ENCODE measurements at regions not wholly inside any gene's neighbourhood (a gene's known extent, or its start where the extent isn't known, plus 50 kb on each side); places are given as distances from the start of the nearest gene placed in this dataset.
"Not testable (repeated sequence)": the region's sequence is repeated elsewhere in the genome, so short reads cannot be mapped to it uniquely, and the experiment has no call there.

DNA sequence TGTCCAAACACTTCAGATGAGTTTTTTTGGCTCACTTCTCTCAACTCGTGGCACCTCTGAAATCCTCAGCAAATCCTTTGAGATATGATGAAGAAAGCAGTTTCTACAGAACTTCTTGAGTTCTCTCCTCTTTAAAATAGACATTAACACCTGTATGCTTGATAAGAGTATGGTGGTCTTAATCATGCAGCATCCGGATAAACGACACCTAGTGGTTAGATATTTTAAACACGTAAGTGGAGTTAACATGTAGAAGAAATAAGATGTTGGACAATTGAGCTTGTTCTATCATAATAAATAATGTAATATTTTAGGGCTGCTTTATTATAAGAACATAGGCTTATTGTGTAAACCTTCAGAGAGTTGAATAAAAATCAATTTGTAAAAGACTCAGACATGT is 324.8 kb downstream of the CYLC2 start:
- DNase-seq (ENCODE audit: low read depth) = no peak
- no peak overlapping the region for H3K4me3 ChIP-seq (ENCODE audit: low read depth, low read length)
- TF ChIP-seq, protein P1, sequence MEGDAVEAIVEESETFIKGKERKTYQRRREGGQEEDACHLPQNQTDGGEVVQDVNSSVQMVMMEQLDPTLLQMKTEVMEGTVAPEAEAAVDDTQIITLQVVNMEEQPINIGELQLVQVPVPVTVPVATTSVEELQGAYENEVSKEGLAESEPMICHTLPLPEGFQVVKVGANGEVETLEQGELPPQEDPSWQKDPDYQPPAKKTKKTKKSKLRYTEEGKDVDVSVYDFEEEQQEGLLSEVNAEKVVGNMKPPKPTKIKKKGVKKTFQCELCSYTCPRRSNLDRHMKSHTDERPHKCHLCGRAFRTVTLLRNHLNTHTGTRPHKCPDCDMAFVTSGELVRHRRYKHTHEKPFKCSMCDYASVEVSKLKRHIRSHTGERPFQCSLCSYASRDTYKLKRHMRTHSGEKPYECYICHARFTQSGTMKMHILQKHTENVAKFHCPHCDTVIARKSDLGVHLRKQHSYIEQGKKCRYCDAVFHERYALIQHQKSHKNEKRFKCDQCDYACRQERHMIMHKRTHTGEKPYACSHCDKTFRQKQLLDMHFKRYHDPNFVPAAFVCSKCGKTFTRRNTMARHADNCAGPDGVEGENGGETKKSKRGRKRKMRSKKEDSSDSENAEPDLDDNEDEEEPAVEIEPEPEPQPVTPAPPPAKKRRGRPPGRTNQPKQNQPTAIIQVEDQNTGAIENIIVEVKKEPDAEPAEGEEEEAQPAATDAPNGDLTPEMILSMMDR (IDR thresholded peaks at IDR 0.05; ENCODE audit: low read depth, low read length, missing control alignments) = no peak

DNA sequence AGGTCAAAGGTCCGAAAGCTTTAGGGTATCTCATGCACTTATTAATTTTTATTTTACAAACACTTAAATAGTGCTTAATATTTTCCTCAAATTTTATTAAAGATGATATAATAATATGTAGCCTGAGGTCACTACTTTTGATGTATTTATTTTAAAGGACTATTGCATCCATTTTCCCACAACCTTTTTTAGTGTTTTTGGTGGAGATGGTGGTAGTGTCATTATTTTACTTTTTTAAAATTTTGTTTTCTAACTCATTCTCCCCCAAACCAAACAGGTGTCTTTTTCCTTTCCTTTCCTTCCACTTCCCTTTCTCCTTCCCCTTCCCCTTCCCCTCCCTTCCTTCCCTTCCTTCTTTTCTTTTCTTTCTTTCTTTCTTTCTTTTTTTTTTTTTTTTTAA is 328.6 kb downstream of the CYLC2 start:
- DNase-seq (ENCODE audit: low read depth) = no peak
- TF ChIP-seq, protein P1 (IDR thresholded peaks at IDR 0.05; ENCODE audit: low read depth, low read length, missing control alignments) = no peak
- no peak overlapping the region for H3K4me3 ChIP-seq (ENCODE audit: low read depth, low read length)

DNA sequence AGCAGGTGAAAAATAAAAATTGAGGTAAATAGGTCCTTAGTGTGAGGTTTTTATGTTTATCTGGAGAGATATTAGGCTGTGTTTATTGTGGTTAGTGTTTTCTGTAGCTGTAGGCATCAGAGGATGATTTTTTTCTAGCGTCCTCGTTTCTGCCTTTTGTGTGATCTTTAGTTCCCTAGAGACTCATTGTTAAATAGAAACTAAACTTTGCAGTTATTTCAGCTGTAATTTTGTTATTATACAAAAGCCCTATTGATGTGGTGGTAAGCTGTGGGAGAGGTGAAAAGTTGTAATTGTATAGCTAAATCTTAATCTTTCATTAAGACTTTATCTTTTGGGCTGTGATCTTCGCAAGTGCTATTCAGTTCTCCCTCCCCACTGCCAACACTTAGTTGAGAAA is 340.3 kb downstream of the CYLC2 start:
- no peak overlapping the region for H3K4me3 ChIP-seq (ENCODE audit: low read depth, low read length)
- no peak for DNase-seq (ENCODE audit: low read depth)
- TF ChIP-seq, protein P1 (IDR thresholded peaks at IDR 0.05; ENCODE audit: low read depth, low read length, missing control alignments) = no peak

DNA sequence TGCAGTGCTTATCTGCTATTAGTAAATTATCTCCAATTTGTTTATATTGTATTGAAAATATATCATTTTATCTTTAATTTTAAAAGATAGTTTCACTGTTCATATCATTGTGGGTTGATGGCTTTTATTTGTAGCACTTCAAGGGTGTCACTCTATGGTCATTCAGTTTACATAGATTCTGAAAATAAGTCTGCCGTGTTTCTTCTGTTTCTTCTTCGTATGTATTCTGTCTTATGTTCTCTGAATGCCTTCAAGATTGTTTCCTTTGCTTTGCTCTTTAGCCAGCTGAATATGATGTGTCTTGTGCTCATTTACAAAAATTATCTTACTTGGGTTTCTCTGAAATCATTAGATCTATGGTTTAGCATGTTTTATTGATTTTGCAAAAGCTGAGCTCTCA is 359.9 kb downstream of the CYLC2 start:
- no peak overlapping the region for H3K4me3 ChIP-seq (ENCODE audit: low read depth, low read length)
- no peak for DNase-seq (ENCODE audit: low read depth)
- TF ChIP-seq, protein P1 (IDR thresholded peaks at IDR 0.05; ENCODE audit: low read depth, low read length, missing control alignments) = no peak

DNA sequence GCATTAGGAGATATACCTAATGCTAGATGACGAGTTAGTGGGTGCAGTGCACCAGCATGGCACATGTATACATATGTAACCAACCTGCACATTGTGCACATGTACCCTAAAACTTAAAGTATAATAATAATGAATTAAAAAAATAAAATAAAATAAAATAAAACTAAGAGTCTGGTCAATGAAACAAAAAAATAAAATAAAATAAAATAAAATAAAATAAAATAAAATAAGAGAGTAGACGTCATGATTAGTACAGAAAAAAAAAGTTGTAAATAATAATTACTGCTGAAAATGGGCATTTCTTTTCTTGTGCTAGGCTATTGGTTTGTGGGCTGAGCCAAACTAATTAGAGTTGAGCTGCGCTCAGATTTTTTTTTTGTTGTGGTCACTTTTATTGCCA is 362.8 kb downstream of the CYLC2 start:
- not testable (repeated sequence) for DNase-seq (ENCODE audit: low read depth); H3K4me3 ChIP-seq (ENCODE audit: low read depth, low read length)

DNA sequence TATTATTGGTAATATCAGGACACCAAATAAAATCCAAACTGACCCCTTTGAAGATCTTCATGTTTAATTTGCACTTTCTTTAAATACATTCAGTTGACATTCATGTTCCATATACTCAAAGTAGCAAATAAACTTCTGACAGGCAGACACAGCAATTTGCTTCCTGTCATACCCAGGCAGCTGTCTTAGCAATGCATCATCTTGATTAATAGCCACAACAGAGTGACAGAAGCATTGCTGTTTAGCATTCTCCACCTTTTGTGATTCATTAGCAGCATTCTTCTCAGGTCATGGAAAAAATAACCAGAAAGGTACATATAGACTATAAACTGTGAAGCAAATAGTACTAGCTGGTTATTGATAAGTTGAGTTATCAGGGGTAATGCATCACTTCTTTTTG is 366.8 kb downstream of the CYLC2 start:
- no peak overlapping the region for H3K4me3 ChIP-seq (ENCODE audit: low read depth, low read length)
- TF ChIP-seq, protein P1 (IDR thresholded peaks at IDR 0.05; ENCODE audit: low read depth, low read length, missing control alignments) = no peak
- DNase-seq (ENCODE audit: low read depth) = no peak

DNA sequence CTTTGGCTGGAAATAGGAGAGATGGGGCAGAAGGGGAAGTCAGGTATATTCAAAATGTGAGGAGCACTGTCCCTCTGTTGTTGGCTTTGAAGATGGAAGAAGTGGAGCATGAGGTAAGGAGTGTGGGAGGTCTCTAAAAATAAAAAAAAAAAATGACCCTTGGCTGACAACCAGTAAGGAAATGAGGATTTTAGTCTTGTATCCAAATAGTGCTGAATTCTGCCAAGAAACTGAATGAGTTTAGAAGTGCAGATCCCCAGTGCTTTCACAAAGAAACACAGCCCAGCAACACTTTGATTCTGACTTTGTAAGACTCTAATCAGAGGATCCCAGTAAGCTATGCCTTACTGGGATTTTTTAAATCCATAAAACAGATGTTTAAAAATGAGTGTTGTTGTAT is 367.9 kb downstream of the CYLC2 start:
- H3K4me3 ChIP-seq (ENCODE audit: low read depth, low read length) = no peak overlapping the region
- no peak for DNase-seq (ENCODE audit: low read depth)
- TF ChIP-seq, protein P1 (IDR thresholded peaks at IDR 0.05; ENCODE audit: low read depth, low read length, missing control alignments) = no peak

DNA sequence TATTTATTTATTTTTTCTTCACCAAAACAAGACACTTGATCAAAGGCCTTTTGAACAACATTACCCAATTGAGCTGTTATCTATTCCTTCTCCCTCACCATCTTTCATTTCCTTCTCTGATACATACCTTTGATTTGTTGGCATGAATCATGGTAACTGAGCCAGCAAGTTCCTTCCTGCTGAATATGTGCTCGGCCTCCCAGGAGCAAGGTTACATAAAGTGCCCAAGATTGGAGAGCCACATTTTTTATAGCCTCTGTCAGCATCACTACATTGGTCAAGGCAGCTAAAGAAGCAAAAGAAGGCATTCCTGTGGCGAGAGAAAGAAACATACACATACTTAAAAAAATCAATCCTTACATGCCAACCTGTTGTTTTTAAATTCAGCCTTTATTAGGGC is 369.6 kb downstream of the CYLC2 start:
- H3K4me3 ChIP-seq (ENCODE audit: low read depth, low read length) = no peak overlapping the region
- TF ChIP-seq, protein P1 (IDR thresholded peaks at IDR 0.05; ENCODE audit: low read depth, low read length, missing control alignments) = no peak
- no peak for DNase-seq (ENCODE audit: low read depth)

Data from GM12864 (cell line).